ENCODE measurements at regions not wholly inside any gene's neighbourhood (a gene's known extent, or its start where the extent isn't known, plus 50 kb on each side); places are given as distances from the start of the nearest gene placed in this dataset.

DNA sequence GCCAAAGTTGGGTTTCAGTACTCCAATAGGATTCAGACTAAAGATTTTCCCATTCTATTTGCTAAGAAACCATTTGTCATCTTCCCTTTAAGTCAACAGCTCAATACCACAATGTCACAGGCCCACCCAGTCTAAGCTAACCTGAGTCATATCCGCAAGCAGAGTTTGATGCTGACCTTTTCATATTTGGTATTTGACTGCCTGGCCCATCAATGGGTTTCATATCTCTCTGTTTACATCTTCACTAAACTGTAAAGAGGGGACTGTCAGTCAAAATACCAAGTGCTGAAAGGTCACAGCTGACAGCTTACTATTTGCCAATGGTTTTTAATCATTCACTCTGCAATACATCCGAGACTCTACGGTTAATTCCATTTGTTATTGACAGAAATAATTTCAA lies 707.5 kb upstream of the ACTRT1 start:
- H3K27ac ChIP-seq: no peak overlapping the region
- TF ChIP-seq, protein P1, sequence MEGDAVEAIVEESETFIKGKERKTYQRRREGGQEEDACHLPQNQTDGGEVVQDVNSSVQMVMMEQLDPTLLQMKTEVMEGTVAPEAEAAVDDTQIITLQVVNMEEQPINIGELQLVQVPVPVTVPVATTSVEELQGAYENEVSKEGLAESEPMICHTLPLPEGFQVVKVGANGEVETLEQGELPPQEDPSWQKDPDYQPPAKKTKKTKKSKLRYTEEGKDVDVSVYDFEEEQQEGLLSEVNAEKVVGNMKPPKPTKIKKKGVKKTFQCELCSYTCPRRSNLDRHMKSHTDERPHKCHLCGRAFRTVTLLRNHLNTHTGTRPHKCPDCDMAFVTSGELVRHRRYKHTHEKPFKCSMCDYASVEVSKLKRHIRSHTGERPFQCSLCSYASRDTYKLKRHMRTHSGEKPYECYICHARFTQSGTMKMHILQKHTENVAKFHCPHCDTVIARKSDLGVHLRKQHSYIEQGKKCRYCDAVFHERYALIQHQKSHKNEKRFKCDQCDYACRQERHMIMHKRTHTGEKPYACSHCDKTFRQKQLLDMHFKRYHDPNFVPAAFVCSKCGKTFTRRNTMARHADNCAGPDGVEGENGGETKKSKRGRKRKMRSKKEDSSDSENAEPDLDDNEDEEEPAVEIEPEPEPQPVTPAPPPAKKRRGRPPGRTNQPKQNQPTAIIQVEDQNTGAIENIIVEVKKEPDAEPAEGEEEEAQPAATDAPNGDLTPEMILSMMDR (IDR thresholded peaks at IDR 0.05): no peak
- no peaks in the 10 kb centered on the region for H3K36me3 ChIP-seq
- no peak overlapping the region for H3K4me3 ChIP-seq
- H3K27me3 ChIP-seq (replicated peaks; ENCODE audit: insufficient read depth): no peaks in the 10 kb centered on the region
- DNase-seq (ENCODE audit: low spot score) (no peak), ATAC-seq (ENCODE audit: insufficient number of reproducible peaks, low FRiP score, low read depth) (no peak)
- no peaks in the 10 kb centered on the region for H3K4me1 ChIP-seq (ENCODE audit: control insufficient read depth in 1 of 2, low read depth in 2 of 2)
- no peaks in the 10 kb centered on the region for H3K9me3 ChIP-seq

DNA sequence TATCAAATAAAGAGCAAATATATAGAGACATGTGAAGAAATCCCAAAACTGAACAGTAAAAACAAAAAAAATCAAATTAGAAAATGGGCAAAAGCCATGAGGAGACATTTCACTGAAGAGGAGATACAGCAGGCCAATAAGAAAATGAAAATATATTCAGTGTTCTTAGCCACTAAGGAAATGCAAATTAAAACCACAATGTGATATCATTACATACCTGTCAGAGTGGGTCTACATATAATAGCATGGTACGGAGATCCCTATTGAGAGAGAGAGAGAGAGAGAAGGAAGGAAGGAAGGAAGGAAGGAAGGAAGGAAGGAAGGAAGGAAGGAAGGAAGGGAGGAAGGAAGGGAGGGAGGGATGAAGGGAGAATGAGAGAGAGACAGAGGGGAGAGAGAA lies 707.0 kb upstream of the ACTRT1 start:
- Histone ChIP-seq H3K36me3 (no peaks in the 10 kb centered on the region), H3K27ac (no peak overlapping the region), H3K27me3 (replicated peaks; ENCODE audit: insufficient read depth) (no peaks in the 10 kb centered on the region), H3K9me3 (no peaks in the 10 kb centered on the region), H3K4me1 (ENCODE audit: control insufficient read depth in 1 of 2, low read depth in 2 of 2) (no peaks in the 10 kb centered on the region), H3K4me3 (no peak overlapping the region)
- TF ChIP-seq, protein P1 (IDR thresholded peaks at IDR 0.05): no peak
- no peak for ATAC-seq (ENCODE audit: insufficient number of reproducible peaks, low FRiP score, low read depth)
- no peak for DNase-seq (ENCODE audit: low spot score)

DNA sequence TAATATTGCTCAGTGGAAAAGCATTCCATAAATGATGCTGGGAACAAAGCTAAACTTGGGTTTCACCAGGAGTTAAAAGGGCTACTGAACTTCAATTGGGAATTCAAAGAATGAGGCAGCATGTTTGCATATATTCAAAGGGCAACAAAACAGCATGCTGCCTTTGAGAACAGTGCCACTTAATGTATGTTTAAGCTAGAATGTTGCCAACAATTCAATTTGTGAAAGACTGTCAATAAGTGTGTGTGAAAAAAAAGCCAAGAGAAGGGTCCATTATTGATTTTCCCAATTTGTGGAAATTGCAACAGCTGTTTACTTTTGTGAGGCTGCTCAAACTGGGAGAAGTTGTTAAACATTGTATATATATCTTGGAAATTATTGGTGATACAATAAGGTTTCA lies 701.9 kb upstream of the ACTRT1 start:
- H3K4me3 ChIP-seq: no peak overlapping the region
- no peaks in the 10 kb centered on the region for H3K4me1 ChIP-seq (ENCODE audit: control insufficient read depth in 1 of 2, low read depth in 2 of 2)
- no peaks in the 10 kb centered on the region for H3K36me3 ChIP-seq
- H3K27ac ChIP-seq: no peak overlapping the region
- no peaks in the 10 kb centered on the region for H3K9me3 ChIP-seq
- TF ChIP-seq, protein P1 (IDR thresholded peaks at IDR 0.05): no peak
- ATAC-seq (ENCODE audit: insufficient number of reproducible peaks, low FRiP score, low read depth) (no peak), DNase-seq (ENCODE audit: low spot score) (no peak)
- no peaks in the 10 kb centered on the region for H3K27me3 ChIP-seq (replicated peaks; ENCODE audit: insufficient read depth)

DNA sequence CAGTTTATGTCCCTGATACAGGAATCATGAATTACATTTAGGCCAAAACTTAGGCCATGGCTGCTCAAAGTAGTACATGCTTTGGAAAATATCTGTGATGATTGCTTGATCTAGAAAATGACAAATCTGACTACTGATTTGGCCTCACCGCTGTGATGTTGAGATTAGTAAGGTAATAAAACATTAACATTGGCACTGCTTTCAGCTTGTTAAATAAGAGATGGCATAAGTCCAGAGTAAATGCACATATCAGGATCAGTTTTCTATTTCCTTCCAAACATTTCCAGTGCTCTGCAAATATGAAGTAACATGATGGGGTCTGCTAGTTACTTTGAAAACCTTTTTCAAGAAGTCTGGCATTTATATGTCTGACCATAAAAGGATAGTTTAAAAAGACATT lies 687.3 kb upstream of the ACTRT1 start:
- ATAC-seq (ENCODE audit: insufficient number of reproducible peaks, low FRiP score, low read depth): no peak
- DNase-seq (ENCODE audit: low spot score): no peak
- H3K36me3 ChIP-seq: no peaks in the 10 kb centered on the region
- H3K4me3 ChIP-seq: no peak overlapping the region
- no peak overlapping the region for H3K27ac ChIP-seq
- TF ChIP-seq, protein P1 (IDR thresholded peaks at IDR 0.05): no peak
- no peaks in the 10 kb centered on the region for H3K9me3 ChIP-seq
- H3K4me1 ChIP-seq (ENCODE audit: control insufficient read depth in 1 of 2, low read depth in 2 of 2): no peaks in the 10 kb centered on the region
- no peaks in the 10 kb centered on the region for H3K27me3 ChIP-seq (replicated peaks; ENCODE audit: insufficient read depth)

DNA sequence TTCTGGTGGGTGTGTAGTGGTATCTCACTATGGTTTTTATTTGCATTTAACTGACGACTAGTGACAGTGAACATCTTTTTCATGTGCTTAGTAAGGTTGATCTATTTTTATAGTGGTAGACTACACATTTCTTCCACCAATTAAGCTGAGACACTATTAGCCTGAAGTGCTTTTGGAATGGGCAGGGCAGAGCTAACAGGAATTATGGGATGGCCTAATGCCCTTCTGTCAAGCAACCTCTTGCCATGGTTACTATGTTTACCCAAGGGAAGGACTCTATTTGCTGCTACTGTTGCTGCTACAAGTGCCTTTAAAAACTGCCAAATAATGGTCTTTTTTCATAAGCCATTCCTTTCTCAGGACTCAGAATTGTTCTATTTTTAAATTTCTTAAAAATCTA lies 676.7 kb upstream of the ACTRT1 start:
- no peak for ATAC-seq (ENCODE audit: insufficient number of reproducible peaks, low FRiP score, low read depth)
- Histone ChIP-seq H3K4me1 (ENCODE audit: control insufficient read depth in 1 of 2, low read depth in 2 of 2) (no peaks in the 10 kb centered on the region), H3K27me3 (replicated peaks; ENCODE audit: insufficient read depth) (no peaks in the 10 kb centered on the region), H3K9me3 (no peaks in the 10 kb centered on the region), H3K36me3 (no peaks in the 10 kb centered on the region), H3K27ac (no peak overlapping the region), H3K4me3 (no peak overlapping the region)
- TF ChIP-seq, protein P1 (IDR thresholded peaks at IDR 0.05): no peak
- DNase-seq (ENCODE audit: low spot score): no peak
